HG02943 (cell line): ENCODE measurements at regions not wholly inside any gene's neighbourhood (a gene's known extent, or its start where the extent isn't known, plus 50 kb on each side); places are given as distances from the start of the nearest gene placed in this dataset.

Experiments
- ATAC-seq: cut with Tn5 transposase; IDR thresholded peaks from one replicate; pipeline ENCODE4 v1.9.1; 2021; ENCODE audit warnings: mild to moderate bottlenecking, low read depth, moderate library complexity; ENCODE audit not compliant: unreplicated experiment

DNA sequence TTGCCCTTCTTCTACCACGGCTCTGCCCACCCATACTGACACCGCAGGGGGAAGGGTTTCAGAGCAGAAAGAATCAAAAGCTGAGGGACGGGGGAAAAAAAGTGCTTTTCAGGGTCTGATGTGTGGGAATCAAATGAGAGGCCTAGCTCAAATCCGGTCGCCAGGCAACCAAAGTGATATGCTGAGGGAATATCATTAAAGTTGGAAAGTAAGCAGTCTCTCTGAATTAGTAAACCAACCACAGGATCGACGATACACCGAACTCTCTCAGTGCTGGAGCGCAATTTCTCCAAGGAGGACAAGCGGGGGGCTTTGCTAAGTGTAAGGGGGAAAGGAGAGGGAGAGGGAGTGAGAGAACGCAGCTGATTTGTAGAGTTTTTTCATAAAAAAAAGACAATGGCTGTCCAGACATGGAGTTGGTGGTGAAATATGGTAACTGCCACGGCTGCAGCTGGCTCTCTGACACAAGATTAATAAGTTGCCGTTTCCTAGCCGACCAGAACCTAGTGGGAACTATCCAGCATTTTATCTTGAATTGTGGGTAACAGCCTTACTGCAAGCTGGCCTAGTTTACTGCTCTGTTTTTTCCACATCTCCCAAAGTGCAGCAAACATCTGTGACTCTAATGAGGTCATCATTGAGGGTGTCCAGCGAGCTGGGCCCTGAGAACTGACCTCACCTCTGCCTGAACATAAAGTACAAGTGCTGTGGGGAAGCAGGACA is 530.2 kb downstream of the SOX2 start:
- ATAC-seq, result no peak

DNA sequence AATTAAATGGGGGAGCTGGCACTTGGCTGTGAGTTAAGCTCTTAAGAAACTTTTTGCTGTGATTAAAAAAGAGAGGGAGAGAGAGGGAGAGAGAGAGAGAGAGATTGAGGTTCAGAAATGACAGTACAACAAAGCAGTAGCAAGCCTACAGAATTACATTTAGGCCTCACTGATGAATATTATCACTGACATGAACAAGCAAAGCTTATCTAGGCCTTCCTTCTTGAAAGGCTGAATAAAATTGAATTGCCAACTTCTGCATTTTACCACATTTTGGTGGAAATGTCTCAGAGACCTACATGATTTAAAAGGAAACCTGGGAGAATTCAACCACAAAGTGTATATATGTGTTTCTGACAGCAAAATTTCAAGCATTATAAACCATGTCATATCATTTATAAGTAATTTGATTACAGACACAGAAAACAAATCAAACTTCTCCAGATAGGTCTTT is 530.8 kb downstream of the SOX2 start:
- no peak for ATAC-seq

DNA sequence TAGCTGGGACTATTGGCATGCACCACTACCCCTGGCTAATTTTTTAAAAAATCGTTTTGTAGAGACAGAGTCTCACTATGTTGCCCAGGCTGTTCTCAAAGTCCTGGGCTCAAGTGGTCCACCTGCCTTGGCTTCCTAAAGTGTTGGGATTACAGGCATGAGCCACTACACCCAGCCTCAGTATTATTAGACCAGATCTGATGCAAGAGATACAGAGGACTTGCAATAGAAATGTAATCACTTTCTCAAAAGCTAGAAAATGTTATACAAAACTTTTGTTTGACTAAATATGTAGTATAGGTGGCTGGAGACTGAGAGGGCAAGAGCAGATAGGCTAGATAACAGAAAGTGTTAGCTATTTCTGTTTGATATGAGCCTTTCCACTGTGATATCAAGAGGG is 531.9 kb downstream of the SOX2 start:
- ATAC-seq, result no peak

DNA sequence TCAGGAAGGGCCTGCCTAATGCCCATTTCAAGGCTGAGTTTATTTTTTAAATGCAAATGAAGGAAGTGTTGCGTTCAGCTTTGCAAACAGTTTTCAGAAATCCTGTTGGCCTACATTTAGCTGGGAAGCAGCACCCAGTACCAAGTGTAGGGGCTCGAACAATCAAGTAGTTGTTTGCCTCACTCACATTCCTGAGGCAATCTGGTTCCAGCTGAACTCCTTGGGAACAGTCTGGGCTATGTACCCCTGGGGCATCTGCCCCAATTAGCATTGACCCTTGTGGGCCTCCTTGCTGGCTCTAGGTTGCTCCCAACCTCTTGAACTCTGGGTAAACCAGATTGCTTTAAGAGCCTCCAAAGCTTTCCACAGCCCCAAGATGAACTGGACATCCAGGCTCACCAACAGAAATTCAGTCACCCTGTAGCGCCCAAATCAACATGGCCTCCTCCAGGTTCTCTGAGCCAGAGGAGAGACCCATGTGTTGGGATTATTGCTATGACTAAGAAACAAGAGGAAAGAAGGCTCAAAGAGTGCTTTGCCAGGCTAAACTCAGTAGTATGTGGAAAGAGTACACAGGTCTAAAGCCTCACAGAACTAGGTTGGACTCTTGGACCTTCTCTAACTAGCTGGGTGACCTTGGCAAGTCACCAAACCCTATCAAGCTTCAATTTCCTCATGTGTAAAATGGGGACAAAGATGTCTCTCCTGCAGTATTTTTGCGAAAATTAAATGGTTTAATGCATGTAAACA is 532.7 kb downstream of the SOX2 start:
- no peak for ATAC-seq

DNA sequence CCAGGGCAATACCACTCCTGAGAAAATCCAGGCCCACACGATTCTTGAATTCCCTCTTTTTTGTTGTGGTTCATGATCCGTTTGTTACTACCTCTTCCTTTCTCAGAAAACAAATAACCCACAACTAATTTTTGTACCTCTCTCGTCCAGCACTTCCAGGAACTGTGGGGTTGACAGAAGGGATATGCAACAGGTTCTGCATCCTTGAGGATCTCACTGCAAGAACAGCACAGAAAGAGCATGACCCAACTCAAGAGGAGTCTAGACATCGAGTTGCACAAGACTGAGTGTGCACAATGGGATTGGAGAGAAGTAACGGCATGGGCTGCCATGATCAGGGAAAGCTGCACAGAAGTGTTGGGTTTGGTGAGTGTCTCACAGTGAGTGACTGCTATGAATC is 533.3 kb downstream of the SOX2 start:
- ATAC-seq, result no peak

DNA sequence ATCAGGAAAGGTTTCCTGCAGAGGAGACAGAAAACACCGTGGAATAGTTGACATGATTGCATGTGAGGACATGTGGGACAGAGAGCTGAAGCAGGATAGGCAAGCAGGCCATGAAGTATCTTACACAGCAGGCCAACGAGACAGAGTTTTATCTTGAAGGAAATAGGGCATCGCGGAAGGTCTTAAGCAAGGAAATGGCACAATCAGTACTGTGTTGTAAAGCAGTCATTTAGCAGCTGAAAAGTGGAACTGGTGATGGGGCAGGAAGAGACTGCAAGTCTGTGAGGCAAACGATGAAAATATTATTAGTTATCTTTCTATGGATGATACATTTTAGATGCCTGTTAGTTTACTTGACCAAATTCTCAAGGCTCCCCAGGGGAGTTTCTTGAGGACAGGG is 535.1 kb downstream of the SOX2 start:
- ATAC-seq, result no peak

DNA sequence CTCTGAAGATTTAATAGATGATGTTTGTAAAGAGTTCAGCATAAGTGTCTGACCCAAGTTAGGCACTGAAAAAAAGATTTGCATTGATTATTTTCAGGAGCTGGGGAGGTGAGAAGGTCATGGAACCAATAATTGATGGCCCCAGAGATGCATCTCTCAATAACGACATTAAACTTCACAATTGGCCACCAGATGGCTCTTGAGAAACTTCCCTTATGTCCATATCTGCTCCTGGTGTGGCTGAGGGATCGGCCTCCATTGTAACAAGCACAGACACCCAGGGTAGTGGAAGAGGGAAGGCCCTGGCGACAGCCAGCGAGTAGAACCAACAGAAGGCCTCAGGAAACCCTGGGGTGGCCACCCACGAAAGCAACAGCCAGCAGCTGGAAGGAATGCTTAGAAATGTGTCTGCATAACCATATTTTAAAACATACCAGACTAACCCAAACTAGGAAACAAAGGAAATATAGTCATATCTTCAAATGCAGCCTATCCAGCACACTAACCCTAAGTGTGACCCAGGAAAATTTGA is 536.7 kb downstream of the SOX2 start:
- ATAC-seq, result no peak

DNA sequence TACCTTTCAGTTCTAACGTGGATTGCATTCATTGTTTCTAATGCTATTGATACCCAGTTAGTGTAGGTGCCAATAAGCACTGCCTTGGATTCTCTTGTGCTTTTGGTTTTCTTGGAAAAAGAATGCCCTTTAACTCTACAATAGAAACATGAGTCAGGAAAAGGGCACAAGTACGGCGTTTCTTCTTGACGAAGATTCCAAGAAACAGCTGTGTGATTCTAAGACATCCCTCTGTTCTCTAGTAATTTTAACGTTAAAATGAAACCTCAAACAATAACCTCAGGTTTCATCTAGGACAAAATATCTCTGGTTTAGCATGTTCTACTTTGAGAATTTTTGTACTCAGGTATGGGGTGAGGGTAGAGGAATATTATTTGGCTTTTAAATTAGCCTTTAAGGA is 540.5 kb upstream of the ATP11B start:
- ATAC-seq, result no peak

DNA sequence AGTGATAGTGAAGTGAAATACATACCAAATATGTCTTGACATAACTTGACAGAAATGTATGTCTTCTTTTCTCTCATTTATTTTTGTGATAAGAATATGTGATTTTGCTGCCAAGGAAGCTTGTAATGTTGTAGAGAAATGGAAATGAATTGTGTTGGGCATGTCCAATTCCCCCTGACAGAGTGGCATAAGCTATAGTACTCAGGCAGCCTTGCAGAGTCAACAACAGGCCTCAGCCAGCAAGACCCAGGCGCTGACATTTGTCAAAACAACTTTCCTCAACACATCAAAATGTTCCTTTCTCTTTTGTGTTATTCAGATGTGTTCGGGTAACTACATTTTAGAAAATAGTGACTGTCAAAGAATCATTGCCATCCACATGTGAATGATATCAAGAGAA is 538.1 kb upstream of the ATP11B start:
- no peak for ATAC-seq

DNA sequence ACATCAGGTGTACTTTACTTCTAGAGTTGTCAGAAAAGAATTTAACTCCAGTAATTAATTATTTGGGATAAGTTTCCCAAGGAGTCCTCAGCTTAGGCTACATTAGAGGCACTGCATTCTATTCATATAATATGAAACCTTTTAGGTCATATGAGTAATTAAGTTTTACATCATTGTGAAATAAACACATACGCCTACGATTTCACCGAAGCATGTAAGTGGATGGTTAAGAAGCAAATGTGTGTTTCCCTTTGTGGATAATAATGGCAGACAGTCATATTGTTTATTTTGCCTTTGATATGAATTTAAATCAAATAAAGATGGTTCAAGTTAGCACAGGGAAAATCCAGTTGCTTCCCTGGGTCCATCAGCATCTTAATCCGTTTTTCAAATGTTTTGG is 535.9 kb upstream of the ATP11B start:
- ATAC-seq, result no peak

DNA sequence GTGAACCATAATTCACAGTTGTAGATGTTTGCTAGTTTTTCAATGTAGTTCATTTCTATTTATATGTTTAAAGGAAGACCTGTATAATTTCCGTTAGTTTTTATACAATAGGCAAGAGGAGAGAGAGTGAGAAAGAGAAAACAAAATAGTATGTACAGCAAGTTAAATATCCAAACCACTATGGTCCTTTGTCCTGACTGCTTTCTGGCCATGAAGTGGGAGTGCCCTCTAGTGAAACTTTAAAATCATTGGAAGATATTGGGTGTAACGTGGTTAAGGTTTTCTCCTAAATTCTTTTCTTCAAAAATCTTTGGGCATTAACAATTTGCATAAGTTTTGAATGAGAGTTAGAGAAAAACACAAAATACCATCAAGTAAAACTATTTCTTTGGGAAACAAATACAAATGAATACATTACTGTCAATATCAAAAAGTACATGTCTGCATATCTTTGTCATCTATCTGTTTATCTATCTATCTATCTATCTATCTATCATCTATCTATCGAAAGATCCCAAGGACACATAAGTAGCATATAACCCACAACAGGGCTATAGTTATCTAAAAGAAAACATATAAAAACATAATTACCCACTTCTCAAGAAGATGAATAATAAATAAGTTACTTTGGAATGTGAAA is 534.6 kb upstream of the ATP11B start:
- no peak for ATAC-seq

DNA sequence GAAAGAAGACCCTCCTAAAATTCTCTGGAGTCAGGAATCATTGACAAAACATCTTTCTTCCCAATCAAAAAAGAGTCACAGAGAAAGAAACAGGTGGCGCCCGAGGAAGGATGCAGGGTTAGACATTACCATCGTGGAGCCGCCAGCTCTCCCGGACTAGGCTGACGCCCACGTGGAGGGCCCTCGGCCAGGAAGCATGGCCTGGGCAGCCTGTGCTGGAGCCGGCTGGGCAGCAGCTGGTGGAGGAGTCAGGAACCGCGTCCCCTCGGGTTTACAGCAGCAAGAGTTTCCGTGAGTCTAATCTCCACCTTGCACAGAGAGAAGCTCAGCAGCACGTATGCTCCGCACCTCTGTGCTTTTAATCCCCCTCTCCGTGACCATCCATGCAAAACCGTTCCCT is 533.7 kb upstream of the ATP11B start:
- ATAC-seq, result no peak

DNA sequence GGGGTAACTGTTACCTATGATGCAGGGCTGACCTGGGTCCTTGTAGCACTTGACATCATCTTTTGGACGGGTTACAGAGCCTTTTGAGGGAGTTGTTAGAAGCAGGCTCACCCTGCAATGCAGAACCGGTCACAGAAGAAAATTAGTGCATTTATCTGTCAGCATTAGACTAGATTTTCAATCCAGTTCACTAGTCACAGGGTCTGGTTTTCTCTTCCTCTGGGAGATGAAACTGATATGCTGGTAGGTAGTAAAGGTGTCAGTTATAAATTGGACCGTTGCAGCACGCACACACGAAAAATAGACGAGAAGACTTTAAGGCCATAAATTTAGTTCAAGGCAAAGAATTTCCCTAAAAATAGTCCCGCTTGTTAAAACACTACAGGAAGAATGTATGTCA is 532.3 kb upstream of the ATP11B start:
- ATAC-seq, result no peak

DNA sequence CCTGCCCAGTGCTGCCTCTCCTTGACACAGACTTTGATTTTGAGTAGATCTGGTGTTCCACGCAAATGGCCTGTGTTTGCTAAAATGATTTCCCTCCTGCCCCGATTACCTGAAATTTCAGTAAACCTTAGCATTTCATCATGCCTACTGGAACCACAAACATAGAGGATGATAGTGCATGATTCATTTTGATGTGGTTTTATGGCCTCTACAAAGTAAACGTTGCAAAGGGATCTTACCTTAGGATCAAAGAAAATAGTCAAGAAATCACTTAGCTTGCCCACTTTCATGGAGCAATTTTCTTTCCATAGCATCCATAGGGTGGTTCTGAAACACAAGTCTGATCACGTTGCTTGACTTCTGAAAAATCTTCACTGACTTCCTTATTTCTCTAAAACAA is 524.6 kb upstream of the ATP11B start:
- ATAC-seq, result no peak

DNA sequence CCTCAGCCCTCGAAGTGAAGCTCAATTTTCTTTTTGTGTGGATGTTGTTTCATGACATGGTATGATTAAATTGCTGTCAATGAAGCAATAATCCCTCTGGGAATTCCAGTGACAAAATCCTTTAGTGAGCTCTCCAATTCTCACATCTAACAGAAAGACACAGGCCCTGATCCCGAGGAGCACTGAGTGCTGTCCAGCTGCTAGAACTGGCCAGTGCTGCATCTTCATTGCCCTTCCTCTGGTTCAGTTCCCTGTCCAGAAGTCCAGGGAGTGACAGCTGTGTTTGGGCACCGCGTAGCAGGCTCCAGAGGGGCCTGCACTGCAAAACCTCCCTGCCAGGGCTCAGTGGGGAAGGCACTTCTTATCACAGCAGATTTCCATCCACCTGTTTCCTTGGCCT is 516.8 kb upstream of the ATP11B start:
- ATAC-seq, result no peak

DNA sequence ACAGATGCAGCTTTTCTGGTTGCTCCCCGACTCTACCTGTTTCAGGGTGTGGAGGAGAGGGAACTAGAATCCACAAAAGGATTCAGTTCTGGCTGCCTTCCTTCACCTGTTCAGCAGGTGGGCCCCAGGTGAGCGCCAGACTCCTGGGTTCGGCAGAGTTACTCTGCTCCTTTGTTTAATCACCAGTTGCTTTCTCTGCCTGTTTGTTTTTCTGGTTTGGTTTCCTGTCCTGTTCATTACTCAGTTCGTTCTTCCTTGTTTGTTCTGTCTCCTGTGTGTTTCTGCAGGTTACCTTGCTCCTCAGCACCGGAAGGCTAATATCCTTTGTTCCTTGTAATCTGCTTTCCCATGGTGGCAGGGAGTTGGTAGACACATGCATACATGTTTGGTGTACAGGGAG is 508.5 kb upstream of the ATP11B start:
- ATAC-seq, result no peak

DNA sequence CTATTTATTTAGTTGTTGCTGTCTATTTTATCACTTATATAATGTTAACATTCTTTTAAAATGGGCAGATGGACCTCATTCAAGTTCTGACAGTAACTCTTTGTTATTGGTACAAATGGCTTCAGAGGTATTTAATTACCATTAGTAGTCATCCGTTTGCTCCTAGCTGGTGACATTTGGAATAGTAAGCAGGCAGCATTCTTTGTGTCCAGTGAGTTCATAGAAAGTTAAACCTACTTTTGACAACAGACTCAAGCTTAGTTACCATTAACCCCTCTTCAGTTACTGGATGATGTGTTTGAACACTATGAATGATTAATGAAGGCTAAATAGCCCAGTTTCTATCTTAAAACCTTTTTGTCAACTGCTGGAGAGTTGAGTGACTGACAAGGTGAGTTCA is 500.7 kb upstream of the ATP11B start:
- ATAC-seq, result no peak

DNA sequence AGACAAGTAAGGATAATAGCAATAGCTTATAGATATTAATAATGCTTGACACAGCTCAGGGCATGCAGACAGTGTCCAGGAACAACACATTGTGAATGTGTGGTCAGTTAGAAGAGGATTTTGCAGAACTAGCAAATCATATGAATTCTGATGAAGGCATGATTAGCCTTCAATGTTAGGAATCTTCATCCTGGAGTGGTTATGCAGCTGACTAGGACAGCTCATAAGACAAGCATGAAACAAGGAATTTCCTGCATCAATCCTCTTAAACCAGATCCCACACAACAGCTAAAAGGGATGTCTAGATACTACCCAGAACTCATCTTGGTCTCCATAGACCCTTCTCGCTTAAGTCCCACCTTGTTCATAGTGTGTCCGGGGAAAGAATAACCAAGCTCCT is 499.0 kb upstream of the ATP11B start:
- no peak for ATAC-seq

DNA sequence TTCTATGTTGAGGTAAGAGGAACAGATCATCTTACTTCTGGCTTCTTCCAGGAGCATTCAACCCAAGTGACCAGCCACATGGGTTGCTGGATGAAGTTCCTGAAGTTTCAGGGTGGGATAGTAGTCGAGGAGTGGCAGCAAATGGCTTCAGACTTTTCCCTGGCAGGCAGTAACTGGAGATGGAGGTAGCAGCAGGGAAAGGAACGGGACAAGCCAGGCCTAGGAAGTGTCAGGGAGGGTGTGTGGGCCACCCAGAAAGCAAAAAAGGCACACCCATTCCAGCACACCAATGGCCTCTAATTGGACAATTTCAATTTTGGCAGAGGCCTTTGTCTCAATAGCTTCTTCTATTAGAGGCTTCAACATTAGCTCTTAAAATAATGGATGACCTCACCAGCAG is 498.6 kb upstream of the ATP11B start:
- no peak for ATAC-seq

DNA sequence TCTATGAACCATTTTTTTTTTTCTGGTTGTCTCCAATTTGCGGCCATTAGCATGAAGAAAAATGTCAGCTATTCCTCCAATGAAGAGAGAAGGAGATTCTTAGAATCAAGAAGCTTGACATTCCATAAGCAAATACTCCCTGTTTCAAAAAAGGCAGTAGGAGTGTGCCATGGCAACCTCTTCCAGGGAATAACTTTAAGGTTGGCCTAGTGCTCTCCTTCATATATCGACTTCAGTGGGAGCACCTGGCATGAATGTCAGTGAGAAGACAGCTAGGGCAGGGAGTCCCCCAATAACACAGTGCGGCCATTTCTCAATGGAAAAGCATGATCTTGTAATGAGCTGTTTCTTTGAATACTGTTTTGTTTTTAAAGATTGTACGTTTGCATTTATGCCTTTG is 493.0 kb upstream of the ATP11B start:
- no peak for ATAC-seq

DNA sequence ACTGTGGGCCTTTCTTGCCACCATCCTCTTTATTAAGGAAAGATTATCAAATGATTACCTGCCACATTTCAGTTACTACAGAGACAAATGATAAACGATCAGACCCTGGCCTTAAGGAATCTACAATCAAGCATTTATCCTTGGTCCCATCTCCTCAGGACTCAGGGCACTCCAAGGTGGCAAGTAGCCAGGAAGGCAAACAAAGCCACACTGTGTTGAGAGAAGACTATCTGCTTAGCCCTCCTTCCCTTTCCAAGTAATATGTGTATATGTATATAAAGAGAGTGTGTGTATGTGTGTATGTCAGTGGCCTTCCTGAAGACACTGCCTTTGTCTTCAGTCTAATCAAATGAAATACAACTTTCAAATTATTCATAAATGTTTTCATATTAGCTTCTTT is 490.1 kb upstream of the ATP11B start:
- no peak for ATAC-seq
